HuH-7.5 (cell line): ENCODE measurements at regions not wholly inside any gene's neighbourhood (a gene's known extent, or its start where the extent isn't known, plus 50 kb on each side); places are given as distances from the start of the nearest gene placed in this dataset.
"Not testable (repeated sequence)": the region's sequence is repeated elsewhere in the genome, so short reads cannot be mapped to it uniquely, and the experiment has no call there.

Experiments used
- DNase-seq: peaks from one replicate; pipeline ENCODE4 v3.0.0; 2011; ENCODE audit warnings: low spot score

DNA sequence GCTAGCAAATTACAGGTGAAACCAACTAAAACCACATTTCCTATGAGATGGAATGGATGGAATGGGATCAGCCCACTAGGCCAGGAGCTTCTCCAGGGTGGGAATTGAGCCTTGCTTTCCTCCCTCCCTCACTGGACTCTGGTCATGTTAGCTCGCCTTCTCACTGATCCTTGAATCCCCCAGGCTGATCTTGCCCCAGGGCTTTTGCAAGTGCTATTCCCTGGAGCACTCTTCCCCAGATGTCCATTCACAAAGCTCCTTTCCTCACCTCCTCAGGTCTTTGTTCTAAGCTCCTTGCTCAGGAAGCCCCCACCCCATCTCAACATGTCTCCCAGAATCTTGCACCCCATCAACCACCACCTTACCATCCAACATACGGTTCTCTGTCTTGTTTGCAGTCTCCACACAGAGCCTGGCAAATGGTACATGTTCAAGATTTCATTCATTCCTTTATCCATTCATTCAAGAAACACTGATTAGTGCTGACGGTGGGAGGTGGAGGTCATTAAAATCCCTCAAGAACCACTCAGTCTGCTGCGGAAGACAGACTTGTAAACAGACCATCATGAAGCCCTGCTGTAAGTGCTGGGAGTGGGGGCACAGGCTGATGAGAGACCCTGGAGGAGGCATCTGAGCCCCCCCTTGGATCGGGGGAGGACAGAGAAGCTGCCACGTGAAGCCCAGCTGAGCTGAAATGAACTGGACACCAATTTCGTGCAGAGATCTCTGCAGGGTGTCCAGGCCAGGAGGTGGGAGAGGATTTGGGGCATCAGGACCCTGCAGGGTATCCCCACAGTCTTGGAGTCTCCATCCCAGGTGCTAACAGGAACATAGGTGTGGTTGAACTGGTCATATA, 141.7 kb downstream of the BARX1 start:
- DNase-seq, result no peak

DNA sequence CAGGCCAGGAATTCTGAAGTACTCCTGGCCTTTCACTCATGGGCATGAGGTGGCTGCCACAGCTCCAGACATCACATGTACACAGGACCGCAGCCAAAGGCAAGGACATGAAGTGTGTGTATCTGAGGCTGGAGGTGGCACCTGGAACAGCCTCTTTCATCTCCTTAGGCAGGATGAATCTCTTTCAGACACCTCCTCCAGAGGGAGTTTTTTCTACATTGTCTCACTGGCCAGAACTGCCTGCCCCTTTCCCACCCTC, 142.8 kb downstream of the BARX1 start:
- no peak for DNase-seq

GRCh38 chr9:93810028-93810971, 144.9 kb downstream of the BARX1 start:
- no peak for DNase-seq

- no peak for DNase-seq
Measured at GRCh38 chr9:93809204-93809940, 145.8 kb downstream of the BARX1 start.

- DNase-seq, result no peak
Measured at GRCh38 chr9:93808115-93809029, 146.8 kb downstream of the BARX1 start.

- no peak for DNase-seq
Measured at GRCh38 chr9:93807166-93808074, 147.7 kb downstream of the BARX1 start.

DNA sequence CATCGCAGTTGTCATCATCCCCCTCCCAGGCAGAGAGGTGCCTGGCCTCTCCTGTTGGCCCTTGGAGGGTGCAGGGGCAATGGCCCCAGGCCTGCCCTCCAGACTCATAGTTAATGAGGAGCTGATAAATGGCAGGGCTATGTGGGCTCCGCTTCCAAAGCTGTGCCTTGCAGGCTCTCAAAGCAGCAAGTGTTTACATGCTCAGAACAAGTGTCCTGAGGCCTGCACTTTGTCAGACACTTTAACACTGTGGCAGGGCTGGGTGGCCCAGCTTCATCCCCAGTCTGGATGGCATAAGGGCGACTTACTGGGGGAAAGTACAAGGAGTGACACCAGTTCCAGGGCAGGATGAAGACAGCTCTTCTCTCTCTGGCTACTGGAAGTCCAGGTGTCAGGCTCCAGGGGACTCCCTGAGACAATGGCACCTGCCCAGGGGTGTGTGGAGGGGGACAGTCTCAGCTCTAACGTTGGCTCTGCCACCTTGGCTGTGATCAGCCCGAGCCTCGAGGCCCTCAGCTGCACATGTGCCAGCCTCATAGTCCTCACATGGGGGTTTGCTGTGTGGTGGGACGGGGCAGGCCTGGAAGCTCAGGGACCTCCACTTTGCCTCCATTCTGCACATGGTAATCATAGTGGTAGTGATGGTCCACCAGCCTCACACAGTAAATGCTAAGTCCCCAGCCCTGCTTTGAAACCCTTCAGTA, 153.4 kb downstream of the BARX1 start:
- DNase-seq, result no peak

GRCh38 chr9:93801120-93801519, 154.0 kb downstream of the BARX1 start:
- DNase-seq, result no peak

DNA sequence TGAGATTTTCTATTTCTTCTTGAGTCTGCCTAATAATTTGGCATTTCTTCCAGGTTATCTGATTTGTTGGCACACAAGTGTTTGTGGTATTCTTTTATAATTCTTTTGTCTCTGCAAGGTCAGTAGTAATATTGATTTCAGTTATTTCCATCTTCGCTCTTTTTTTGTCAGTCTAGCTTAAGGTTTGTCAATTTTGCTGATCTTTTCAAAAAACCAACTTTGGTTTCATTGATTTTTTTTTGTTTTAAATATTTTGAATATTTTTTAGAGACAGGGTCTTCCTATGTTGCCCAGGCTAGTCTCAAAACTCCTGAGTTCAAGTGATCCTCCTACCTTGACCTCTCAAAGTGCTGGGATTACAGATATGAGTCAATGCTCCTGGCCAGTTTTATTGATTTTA, 162.8 kb downstream of the BARX1 start:
- DNase-seq, result no peak

GRCh38 chr9:93786204-93786603, 169.0 kb downstream of the BARX1 start:
- no peak for DNase-seq

DNA sequence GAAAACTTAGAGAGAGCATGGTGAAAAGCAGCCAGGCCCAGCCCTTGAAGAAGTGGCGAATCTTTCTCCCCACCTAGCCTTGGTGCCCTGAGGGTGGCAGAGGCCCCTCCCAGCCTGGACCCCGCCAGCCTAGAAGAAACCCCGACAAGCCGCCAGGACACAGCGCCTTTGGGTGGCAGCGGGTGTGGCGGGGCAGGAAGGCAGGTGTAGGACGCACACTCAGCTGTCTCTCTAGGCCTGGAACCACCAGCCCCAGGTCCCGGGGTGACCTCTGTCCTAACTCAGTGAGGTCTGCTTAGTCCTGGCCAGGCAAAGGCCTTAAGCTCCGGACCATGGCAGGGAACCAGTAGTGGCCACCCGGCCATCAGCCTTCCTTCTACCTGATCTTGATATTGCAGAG, 178.3 kb downstream of the BARX1 start:
- DNase-seq, result no peak

- no peak for DNase-seq
Measured at GRCh38 chr9:93776256-93776655, 178.9 kb downstream of the BARX1 start.

- DNase-seq, result no peak
Measured at GRCh38 chr9:93774331-93775102, 180.6 kb downstream of the BARX1 start.

GRCh38 chr9:93771276-93771675, 183.9 kb downstream of the BARX1 start:
- DNase-seq, result no peak

DNA sequence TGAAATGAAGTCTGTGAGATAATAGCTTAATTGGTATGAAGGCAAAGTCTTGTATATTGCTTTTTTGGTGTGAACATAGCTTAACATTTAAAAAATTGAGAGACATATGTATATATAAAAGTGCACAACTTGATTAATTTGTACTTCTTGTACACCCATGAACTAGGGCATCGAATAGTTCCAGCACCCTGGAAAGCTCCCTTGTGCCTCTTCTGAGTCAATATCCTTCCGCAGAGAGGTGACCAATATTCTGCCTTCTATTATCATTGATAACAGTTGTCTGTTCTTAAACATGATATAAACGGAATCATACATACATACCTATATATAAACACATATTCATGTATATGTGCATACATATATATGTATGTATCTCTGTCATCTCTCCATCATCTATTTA, 185.4 kb downstream of the PHF2 start:
- DNase-seq, result no peak

GRCh38 chr9:93750045-93750444, 173.7 kb downstream of the PHF2 start:
- no peak for DNase-seq

DNA sequence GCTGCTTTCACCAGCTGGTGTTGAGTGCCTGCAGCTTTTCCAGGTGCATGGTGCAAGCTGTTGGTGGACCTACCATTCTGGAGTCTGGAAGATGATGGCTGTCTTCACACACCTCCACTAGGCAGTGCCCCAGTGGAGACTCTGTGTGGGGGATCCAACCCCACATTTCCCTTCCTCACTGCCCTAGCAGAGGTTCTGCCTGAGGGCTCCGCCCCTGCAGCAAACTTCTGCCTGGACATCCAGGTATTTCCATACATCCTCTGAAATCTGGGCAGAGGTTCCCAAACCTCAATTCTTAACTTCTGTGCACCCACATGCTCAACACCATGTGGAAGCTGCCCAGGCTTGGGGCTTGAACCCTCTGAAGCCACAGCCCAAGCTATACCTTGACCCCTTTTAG, 172.4 kb downstream of the PHF2 start:
- not testable (repeated sequence) for DNase-seq

GRCh38 chr9:93731963-93732362, 155.6 kb downstream of the PHF2 start:
- no peak for DNase-seq

DNA sequence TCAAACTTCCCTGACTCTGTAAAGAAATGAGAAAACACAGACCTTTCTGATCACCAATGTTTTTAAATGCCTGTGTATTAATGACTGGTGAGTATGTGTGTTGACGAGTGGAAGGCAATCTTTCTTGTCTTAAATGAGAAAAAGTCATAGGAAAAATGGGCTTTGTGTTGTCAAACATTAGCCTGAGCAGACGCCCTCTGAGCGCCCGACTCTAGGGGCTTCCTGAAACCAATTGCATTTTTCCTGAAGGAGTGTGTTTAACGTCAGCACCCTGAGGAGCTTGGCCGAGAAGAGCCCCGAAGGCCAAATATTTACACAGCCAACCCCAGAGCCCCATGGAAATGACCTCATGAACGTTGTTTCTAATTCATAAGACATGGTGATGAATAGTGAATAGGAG, 154.3 kb downstream of the PHF2 start:
- no peak for DNase-seq
